ENCODE measurements at regions not wholly inside any gene's neighbourhood (a gene's known extent, or its start where the extent isn't known, plus 50 kb on each side); places are given as distances from the start of the nearest gene placed in this dataset.

GRCh38 chrX:20459410-20460350 lies 193.0 kb upstream of the RPS6KA3 start:
- intact Hi-C loops (cut with DNase I; ENCODE audit: low total_unique reads), result no loop called here
- DNase-seq, result no peak
- H3K4me1 ChIP-seq, result no peaks in the 10 kb centered on the region
- H3K36me3 ChIP-seq, result no peaks in the 10 kb centered on the region
- WGBS, 5 donors, result 49 to 63% (median 60%) methylated on average over 6 of the region's 6 CpGs
- H3K27me3 ChIP-seq (replicated peaks in 1 of 7), result no peaks in the 10 kb centered on the region
- H3K9me3 ChIP-seq, result no peaks in the 10 kb centered on the region
- no peak overlapping the region for H3K27ac ChIP-seq
- no peak overlapping the region for H3K4me3 ChIP-seq
- TF ChIP-seq CTCF (IDR thresholded peaks at IDR 0.05 in 8 of 11, conservative IDR thresholded peaks at IDR 0.05 in 3 of 11) (no peak), POLR2AphosphoS5 (IDR thresholded peaks at IDR 0.05) (no peak), POLR2A (IDR thresholded peaks at IDR 0.05) (no peak)

GRCh38 chrX:20456971-20457370 lies 190.3 kb upstream of the RPS6KA3 start:
- Histone ChIP-seq H3K4me3 (no peak overlapping the region), H3K36me3 (no peaks in the 10 kb centered on the region), H3K4me1 (no peaks in the 10 kb centered on the region), H3K27me3 (replicated peaks in 1 of 7) (no peaks in the 10 kb centered on the region), H3K9me3 (no peaks in the 10 kb centered on the region), H3K27ac (no peak overlapping the region)
- TF ChIP-seq POLR2A (IDR thresholded peaks at IDR 0.05), result no peak
- TF ChIP-seq CTCF (IDR thresholded peaks at IDR 0.05 in 8 of 11, conservative IDR thresholded peaks at IDR 0.05 in 3 of 11), result no peak
- TF ChIP-seq POLR2AphosphoS5 (IDR thresholded peaks at IDR 0.05), result no peak
- WGBS, 5 donors, result 85 to 95% (median 89%) methylated on average over 1 of the region's 1 CpG
- intact Hi-C loops (cut with DNase I; ENCODE audit: low total_unique reads), result no loop called here
- no peak for DNase-seq

GRCh38 chrX:20455001-20455400 lies 188.3 kb upstream of the RPS6KA3 start:
- DNase-seq, result no peak
- Histone ChIP-seq H3K4me3 (no peak overlapping the region), H3K27me3 (replicated peaks in 1 of 7) (no peaks in the 10 kb centered on the region), H3K9me3 (no peaks in the 10 kb centered on the region), H3K4me1 (no peaks in the 10 kb centered on the region), H3K36me3 (no peaks in the 10 kb centered on the region), H3K27ac (no peak overlapping the region)
- intact Hi-C loops (cut with DNase I; ENCODE audit: low total_unique reads), result no loop called here
- WGBS, 5 donors, result 44 to 92% (median 66%) methylated on average over 3 of the region's 3 CpGs
- TF ChIP-seq POLR2AphosphoS5 (IDR thresholded peaks at IDR 0.05) (no peak), CTCF (IDR thresholded peaks at IDR 0.05 in 8 of 11, conservative IDR thresholded peaks at IDR 0.05 in 3 of 11) (no peak), POLR2A (IDR thresholded peaks at IDR 0.05) (no peak)

- WGBS, 5 donors, result 36 to 65% (median 49%) methylated on average over 3 of the region's 3 CpGs
- Histone ChIP-seq H3K4me3 (no peak overlapping the region), H3K27me3 (replicated peaks in 1 of 7) (no peaks in the 10 kb centered on the region), H3K4me1 (no peaks in the 10 kb centered on the region), H3K36me3 (no peaks in the 10 kb centered on the region), H3K9me3 (no peaks in the 10 kb centered on the region), H3K27ac (no peak overlapping the region)
- intact Hi-C loops (cut with DNase I; ENCODE audit: low total_unique reads), result no loop called here
- DNase-seq, result no peak
- TF ChIP-seq CTCF (IDR thresholded peaks at IDR 0.05 in 8 of 11, conservative IDR thresholded peaks at IDR 0.05 in 3 of 11) (no peak), POLR2A (IDR thresholded peaks at IDR 0.05) (no peak), POLR2AphosphoS5 (IDR thresholded peaks at IDR 0.05) (no peak)
Measured at GRCh38 chrX:20454117-20454516, 187.4 kb upstream of the RPS6KA3 start.

All from spleen (tissue), 11 donors.